GM13977 (cell line): ENCODE measurements at regions not wholly inside any gene's neighbourhood (a gene's known extent, or its start where the extent isn't known, plus 50 kb on each side); places are given as distances from the start of the nearest gene placed in this dataset.

ENCODE experiments used
- DNase-seq: peaks from one replicate; pipeline ENCODE4 v3.0.0; 2012; ENCODE audit warnings: low spot score
- in situ Hi-C: fragments of 300-500 bp; cut with MboI; formaldehyde crosslinking; loops from one replicate; pipeline ENCODE4 v1.12.0; 2022; ENCODE audit warnings: low sequenced_read_pairs, low pct_unique_long_range_greater_than_20kb, mixed read lengths, inconsistent platforms; ENCODE audit not compliant: unreplicated experiment
- TF ChIP-seq, protein P1 (sequence below): IDR thresholded peaks from 2 replicates; pipeline ENCODE4 v1.5.1; 2012; ENCODE audit warnings: mild to moderate bottlenecking, control low read depth; ENCODE audit not compliant: insufficient read depth; ENCODE audit errors: extremely low read depth, missing control alignments

DNA sequence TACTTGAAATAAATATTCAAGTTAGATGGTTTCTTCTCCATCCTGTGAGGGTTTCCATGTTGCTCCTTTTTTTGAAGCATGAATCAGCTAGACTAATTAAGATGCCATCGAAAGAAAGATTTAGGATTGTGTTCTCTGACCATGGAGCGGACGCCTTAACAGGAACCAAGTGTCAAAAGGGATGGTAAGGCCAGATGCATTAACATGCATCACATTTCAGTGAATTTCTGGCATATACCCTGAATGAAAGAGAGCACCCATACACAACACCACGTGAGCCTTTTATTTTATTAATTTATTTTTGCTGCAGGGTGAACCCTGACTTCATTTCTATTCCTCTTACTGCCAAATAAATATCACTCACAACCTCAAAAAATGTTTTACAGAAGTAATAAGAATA lies 1045.3 kb upstream of the ARRDC3 start:
- in situ Hi-C loops: no loop called here
- TF ChIP-seq, protein P1, sequence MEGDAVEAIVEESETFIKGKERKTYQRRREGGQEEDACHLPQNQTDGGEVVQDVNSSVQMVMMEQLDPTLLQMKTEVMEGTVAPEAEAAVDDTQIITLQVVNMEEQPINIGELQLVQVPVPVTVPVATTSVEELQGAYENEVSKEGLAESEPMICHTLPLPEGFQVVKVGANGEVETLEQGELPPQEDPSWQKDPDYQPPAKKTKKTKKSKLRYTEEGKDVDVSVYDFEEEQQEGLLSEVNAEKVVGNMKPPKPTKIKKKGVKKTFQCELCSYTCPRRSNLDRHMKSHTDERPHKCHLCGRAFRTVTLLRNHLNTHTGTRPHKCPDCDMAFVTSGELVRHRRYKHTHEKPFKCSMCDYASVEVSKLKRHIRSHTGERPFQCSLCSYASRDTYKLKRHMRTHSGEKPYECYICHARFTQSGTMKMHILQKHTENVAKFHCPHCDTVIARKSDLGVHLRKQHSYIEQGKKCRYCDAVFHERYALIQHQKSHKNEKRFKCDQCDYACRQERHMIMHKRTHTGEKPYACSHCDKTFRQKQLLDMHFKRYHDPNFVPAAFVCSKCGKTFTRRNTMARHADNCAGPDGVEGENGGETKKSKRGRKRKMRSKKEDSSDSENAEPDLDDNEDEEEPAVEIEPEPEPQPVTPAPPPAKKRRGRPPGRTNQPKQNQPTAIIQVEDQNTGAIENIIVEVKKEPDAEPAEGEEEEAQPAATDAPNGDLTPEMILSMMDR: no peak
- no peak for DNase-seq

DNA sequence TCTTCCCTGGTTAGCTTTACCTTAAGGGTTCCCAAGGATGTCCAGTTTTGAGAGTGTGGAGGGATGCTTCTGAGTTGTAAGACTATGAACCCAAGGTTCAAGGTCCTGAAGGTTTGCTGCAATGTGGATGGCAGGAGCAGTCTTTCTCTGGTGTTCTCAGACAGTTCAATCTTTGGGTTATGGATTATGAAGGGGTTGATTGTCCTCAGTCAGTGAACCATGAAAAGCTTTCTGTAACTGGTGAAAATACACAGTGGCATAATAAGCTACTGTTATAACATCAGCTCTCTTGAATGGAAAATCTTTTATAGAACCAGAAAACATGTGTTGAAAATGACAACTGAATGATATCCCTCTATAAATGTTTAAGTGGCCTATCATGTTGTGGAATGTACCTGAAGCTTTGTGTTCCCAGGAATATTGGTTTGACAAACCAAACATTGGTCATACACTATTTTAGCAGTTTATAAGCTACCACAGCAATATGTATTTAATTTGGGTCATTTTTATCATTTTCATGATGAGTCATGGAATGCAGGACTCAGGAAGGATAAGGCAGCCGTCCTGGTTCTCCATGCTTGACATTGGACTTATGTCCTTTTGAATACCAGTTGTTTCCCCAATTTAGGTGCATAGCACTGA lies 1041.8 kb upstream of the ARRDC3 start:
- in situ Hi-C loops: no loop called here
- TF ChIP-seq, protein P1: no peak
- no peak for DNase-seq

DNA sequence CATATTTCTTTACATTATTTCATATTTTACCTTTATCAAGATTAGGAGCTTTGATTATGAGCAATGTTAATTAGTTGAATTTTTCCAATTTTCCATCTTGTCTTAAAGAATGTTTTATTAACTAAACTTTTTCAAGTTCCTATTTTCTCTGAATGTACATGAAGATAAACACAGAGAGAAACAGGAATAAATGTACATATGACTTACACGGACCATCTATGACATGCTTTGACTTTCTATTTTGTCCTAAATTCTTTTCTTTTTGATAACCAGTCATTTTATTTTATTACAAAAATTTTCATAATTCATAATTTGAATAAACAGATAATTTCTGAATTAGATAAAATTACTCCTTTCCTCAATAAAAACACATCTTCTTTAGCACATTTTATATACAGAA lies 1038.8 kb upstream of the ARRDC3 start:
- in situ Hi-C loops: no loop called here
- TF ChIP-seq, protein P1: no peak
- DNase-seq: no peak

DNA sequence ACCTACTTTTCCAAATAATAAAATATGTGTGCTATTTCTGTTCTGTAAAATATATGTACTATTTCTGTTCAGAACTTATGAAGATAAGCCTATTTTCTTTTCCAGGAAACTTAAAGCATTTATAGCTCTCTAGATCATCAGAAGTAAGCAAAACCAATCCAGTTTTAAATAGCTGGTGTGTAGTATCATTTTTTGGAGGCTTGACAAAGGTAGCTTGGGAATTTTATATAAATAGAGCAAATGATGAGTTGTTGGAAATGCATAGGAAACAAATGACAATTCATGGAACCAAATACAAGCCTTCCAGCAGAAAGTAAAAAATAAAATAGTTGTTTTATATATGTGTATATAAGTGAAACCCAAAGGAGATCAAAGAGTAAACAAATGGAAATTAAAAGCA lies 1038.1 kb upstream of the ARRDC3 start:
- TF ChIP-seq, protein P1: no peak
- in situ Hi-C loops: no loop called here
- no peak for DNase-seq

DNA sequence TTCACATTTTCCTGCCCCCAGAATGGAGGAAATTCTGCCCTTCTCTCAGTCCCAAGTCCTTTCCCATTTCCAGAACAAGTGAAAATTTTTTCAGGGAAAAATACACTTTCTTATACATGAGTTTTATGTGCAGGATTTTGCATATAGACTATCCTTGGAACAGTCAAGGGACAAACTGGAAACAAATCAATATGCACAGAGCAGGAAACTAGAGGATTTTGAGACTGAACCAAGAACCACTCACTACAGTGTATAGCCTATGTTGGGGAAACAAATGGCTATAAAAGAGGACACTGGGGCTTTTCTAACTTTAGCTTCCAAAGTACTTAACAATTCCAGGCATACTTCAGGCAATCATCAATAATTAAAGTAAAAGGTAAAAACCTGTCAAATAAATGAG lies 1036.1 kb upstream of the ARRDC3 start:
- DNase-seq: no peak
- TF ChIP-seq, protein P1: no peak
- in situ Hi-C loops: no loop called here

DNA sequence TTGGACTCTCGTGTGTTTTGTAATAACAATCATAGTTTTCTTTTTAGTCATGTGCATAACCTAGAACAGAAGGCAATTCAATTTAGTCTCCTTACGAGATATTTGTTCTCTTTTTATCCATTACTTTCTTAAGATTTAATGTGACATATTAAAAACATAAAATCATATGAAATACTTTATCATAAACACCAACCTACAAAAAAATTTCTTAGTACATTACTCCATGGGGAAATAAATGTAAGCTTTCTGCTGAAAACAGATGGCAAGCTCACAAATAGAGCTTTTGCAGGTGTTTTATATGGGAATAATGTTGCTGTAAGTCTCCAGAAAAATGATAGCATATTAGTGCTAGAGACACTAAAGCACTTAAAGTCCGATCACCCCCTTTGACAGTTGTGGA lies 1035.2 kb upstream of the ARRDC3 start:
- DNase-seq: no peak
- TF ChIP-seq, protein P1: no peak
- in situ Hi-C loops: no loop called here
